ENCODE measurements at regions not wholly inside any gene's neighbourhood (a gene's known extent, or its start where the extent isn't known, plus 50 kb on each side); places are given as distances from the start of the nearest gene placed in this dataset.

- no peak for TF ChIP-seq CTCF (IDR thresholded peaks at IDR 0.05)
- no peak for TF ChIP-seq ZFX (IDR thresholded peaks at IDR 0.05; ENCODE audit: borderline replicate concordance)
These were observed 130.6 kb downstream of the ATP23 start for GRCh38 chr12:58071994-58072393.
